ENCODE measurements at regions not wholly inside any gene's neighbourhood (a gene's known extent, or its start where the extent isn't known, plus 50 kb on each side); places are given as distances from the start of the nearest gene placed in this dataset.

GRCh38 chr16:88317613-88317965, 65.2 kb upstream of the ZNF469 start:
- Mint-ChIP-seq H3K4me3 (no peak overlapping the region), H3K36me3 (no peaks in the 10 kb centered on the region), H3K27me3 (ENCODE audit: insufficient read depth, low read depth) (peaks cover 3% of the 10 kb centered on the region), H3K9me3 (peaks cover 6% of the 10 kb centered on the region), H3K4me1 (peaks cover 6% of the 10 kb centered on the region), H3K27ac (peak overlapping the region; percentile 52)
- Histone ChIP-seq H3K4me1 (peaks cover 4% of the 10 kb centered on the region), H2AFZ (replicated peaks) (no peak overlapping the region), H3K79me2 (ENCODE audit: low read depth) (no peaks in the 10 kb centered on the region), H3K4me2 (no peak overlapping the region), H3K9me3 (ENCODE audit: low read depth) (no peaks in the 10 kb centered on the region), H3K27me3 (no peaks in the 10 kb centered on the region), H3K27ac (no peak overlapping the region), H3F3A (ENCODE audit: low read depth) (no peaks in the 10 kb centered on the region), H3K4me3 (no peak overlapping the region), H4K20me1 (ENCODE audit: low read depth) (no peaks in the 10 kb centered on the region), H3K9ac (no peak overlapping the region), H3K36me3 (no peaks in the 10 kb centered on the region)
- TF ChIP-seq CTCF (IDR thresholded peaks at IDR 0.05) (no peak), EZH2 (IDR thresholded peaks at IDR 0.05) (no peak), EZH2phosphoT487 (IDR thresholded peaks at IDR 0.05) (no peak)
- DNase-seq (ENCODE audit: low spot score): no peak

GRCh38 chr16:88318051-88318450, 64.7 kb upstream of the ZNF469 start:
- no peak overlapping the region for H3K9ac ChIP-seq
- H3K4me1 Mint-ChIP-seq: peaks cover 6% of the 10 kb centered on the region
- H3K27me3 ChIP-seq: no peaks in the 10 kb centered on the region
- H2AFZ ChIP-seq (replicated peaks): no peak overlapping the region
- H3F3A ChIP-seq (ENCODE audit: low read depth): no peaks in the 10 kb centered on the region
- H3K27ac ChIP-seq: no peak overlapping the region
- TF ChIP-seq CTCF (IDR thresholded peaks at IDR 0.05) (no peak), EZH2phosphoT487 (IDR thresholded peaks at IDR 0.05) (no peak), EZH2 (IDR thresholded peaks at IDR 0.05) (no peak)
- H3K9me3 ChIP-seq (ENCODE audit: low read depth): no peaks in the 10 kb centered on the region
- H3K4me3 ChIP-seq: no peak overlapping the region
- no peak overlapping the region for H3K4me2 ChIP-seq
- no peaks in the 10 kb centered on the region for H3K79me2 ChIP-seq (ENCODE audit: low read depth)
- no peaks in the 10 kb centered on the region for H3K36me3 ChIP-seq
- H3K27ac Mint-ChIP-seq: peak overlapping the region; percentile 52
- H3K36me3 Mint-ChIP-seq: no peaks in the 10 kb centered on the region
- no peak overlapping the region for H3K4me3 Mint-ChIP-seq
- H4K20me1 ChIP-seq (ENCODE audit: low read depth): no peaks in the 10 kb centered on the region
- peaks cover 4% of the 10 kb centered on the region for H3K4me1 ChIP-seq
- H3K27me3 Mint-ChIP-seq (ENCODE audit: insufficient read depth, low read depth): peaks cover 3% of the 10 kb centered on the region
- DNase-seq (ENCODE audit: low spot score): no peak
- H3K9me3 Mint-ChIP-seq: peaks cover 5% of the 10 kb centered on the region

GRCh38 chr16:88318521-88318920, 64.2 kb upstream of the ZNF469 start:
- Histone ChIP-seq H4K20me1 (ENCODE audit: low read depth) (no peaks in the 10 kb centered on the region), H3K27me3 (no peaks in the 10 kb centered on the region), H3K4me3 (no peak overlapping the region), H2AFZ (replicated peaks) (no peak overlapping the region), H3K4me2 (no peak overlapping the region), H3K4me1 (peaks cover 4% of the 10 kb centered on the region), H3K9me3 (ENCODE audit: low read depth) (no peaks in the 10 kb centered on the region), H3K36me3 (no peaks in the 10 kb centered on the region), H3F3A (ENCODE audit: low read depth) (no peaks in the 10 kb centered on the region), H3K79me2 (ENCODE audit: low read depth) (no peaks in the 10 kb centered on the region), H3K27ac (no peak overlapping the region), H3K9ac (no peak overlapping the region)
- no peak for DNase-seq (ENCODE audit: low spot score)
- Mint-ChIP-seq H3K4me1 (peaks cover 6% of the 10 kb centered on the region), H3K27ac (no peak overlapping the region), H3K27me3 (ENCODE audit: insufficient read depth, low read depth) (peaks cover 3% of the 10 kb centered on the region), H3K9me3 (peaks cover 5% of the 10 kb centered on the region), H3K4me3 (no peak overlapping the region), H3K36me3 (no peaks in the 10 kb centered on the region)
- TF ChIP-seq EZH2phosphoT487 (IDR thresholded peaks at IDR 0.05): no peak

- Mint-ChIP-seq H3K27me3 (ENCODE audit: insufficient read depth, low read depth) (peaks cover 3% of the 10 kb centered on the region), H3K36me3 (no peaks in the 10 kb centered on the region), H3K27ac (no peak overlapping the region), H3K4me1 (peaks cover 6% of the 10 kb centered on the region), H3K9me3 (peaks cover 5% of the 10 kb centered on the region), H3K4me3 (no peak overlapping the region)
- H2AFZ ChIP-seq (replicated peaks): no peak overlapping the region
- no peaks in the 10 kb centered on the region for H3K27me3 ChIP-seq
- no peaks in the 10 kb centered on the region for H3K9me3 ChIP-seq (ENCODE audit: low read depth)
- no peaks in the 10 kb centered on the region for H3F3A ChIP-seq (ENCODE audit: low read depth)
- H3K36me3 ChIP-seq: no peaks in the 10 kb centered on the region
- H3K4me2 ChIP-seq: no peak overlapping the region
- no peaks in the 10 kb centered on the region for H3K79me2 ChIP-seq (ENCODE audit: low read depth)
- no peak overlapping the region for H3K9ac ChIP-seq
- peaks cover 4% of the 10 kb centered on the region for H3K4me1 ChIP-seq
- DNase-seq (ENCODE audit: low spot score): no peak
- H3K4me3 ChIP-seq: no peak overlapping the region
- TF ChIP-seq EZH2 (IDR thresholded peaks at IDR 0.05): no peak
- no peak for TF ChIP-seq CTCF (IDR thresholded peaks at IDR 0.05)
- TF ChIP-seq EZH2phosphoT487 (IDR thresholded peaks at IDR 0.05): no peak
- no peak overlapping the region for H3K27ac ChIP-seq
- no peaks in the 10 kb centered on the region for H4K20me1 ChIP-seq (ENCODE audit: low read depth)
Measured at GRCh38 chr16:88319116-88319965, 63.4 kb upstream of the ZNF469 start.
